ENCODE measurements at regions not wholly inside any gene's neighbourhood (a gene's known extent, or its start where the extent isn't known, plus 50 kb on each side); places are given as distances from the start of the nearest gene placed in this dataset.
"Not testable (repeated sequence)": the region's sequence is repeated elsewhere in the genome, so short reads cannot be mapped to it uniquely, and the experiment has no call there.

DNA sequence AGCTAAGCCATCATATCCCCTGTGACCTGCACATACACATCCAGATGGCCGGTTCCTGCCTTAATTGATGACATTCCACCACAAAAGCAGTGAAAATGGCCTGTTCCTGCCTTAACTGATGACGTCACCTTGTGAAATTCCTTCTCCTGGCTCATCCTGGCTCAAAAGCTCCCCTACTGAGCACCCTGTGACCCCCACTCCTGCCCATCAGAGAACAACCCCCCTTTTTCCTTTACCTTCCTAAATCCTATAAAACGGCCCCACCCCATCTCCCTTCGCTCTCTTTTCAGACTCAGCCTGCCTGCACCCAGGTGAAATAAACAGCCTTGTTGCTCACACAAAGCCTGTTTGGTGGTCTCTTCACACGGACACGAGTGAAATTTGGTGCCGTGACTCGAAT lies 543.8 kb upstream of the HTR2C start:
- H3K36me3 Mint-ChIP-seq (ENCODE audit: insufficient read depth, unreplicated experiment); CTCF ChIA-PET; DNase-seq (ENCODE audit: unreplicated experiment); H3K4me3 Mint-ChIP-seq (ENCODE audit: unreplicated experiment); H3K4me1 Mint-ChIP-seq (ENCODE audit: insufficient read depth, unreplicated experiment); POLR2A ChIA-PET; BruUV-seq (replicated peaks); intact Hi-C loops (cut with micrococcal nuclease); H3K9me3 Mint-ChIP-seq (ENCODE audit: unreplicated experiment); H3K27ac Mint-ChIP-seq (ENCODE audit: low read depth, unreplicated experiment); H3K27me3 Mint-ChIP-seq (ENCODE audit: insufficient read depth, unreplicated experiment): not testable (repeated sequence)

DNA sequence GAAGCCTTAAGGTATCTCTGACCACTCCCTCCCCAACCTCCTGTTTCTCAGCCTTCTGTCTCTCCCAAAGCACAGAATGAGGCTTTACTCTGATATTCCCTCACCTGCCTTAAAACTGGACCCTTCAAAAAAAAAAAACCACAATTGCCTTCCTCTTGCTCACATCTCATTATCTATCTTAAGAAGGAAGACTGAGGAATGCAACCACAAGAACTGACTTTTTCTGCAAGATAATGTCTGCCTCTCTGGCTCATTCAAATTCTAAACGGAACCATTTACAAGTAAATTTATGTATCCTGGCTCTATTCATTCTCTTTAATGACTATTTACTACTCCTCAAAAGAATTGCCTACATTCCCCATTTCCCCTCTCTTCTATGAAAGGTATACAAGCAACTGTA lies 545.5 kb upstream of the HTR2C start:
- intact Hi-C loops (cut with micrococcal nuclease) = no loop called here
- H3K4me1 Mint-ChIP-seq (ENCODE audit: insufficient read depth, unreplicated experiment) = no peaks in the 10 kb centered on the region
- BruUV-seq (replicated peaks) = no TSS peak
- no peak for DNase-seq (ENCODE audit: unreplicated experiment)
- TF ChIP-seq, protein P1, sequence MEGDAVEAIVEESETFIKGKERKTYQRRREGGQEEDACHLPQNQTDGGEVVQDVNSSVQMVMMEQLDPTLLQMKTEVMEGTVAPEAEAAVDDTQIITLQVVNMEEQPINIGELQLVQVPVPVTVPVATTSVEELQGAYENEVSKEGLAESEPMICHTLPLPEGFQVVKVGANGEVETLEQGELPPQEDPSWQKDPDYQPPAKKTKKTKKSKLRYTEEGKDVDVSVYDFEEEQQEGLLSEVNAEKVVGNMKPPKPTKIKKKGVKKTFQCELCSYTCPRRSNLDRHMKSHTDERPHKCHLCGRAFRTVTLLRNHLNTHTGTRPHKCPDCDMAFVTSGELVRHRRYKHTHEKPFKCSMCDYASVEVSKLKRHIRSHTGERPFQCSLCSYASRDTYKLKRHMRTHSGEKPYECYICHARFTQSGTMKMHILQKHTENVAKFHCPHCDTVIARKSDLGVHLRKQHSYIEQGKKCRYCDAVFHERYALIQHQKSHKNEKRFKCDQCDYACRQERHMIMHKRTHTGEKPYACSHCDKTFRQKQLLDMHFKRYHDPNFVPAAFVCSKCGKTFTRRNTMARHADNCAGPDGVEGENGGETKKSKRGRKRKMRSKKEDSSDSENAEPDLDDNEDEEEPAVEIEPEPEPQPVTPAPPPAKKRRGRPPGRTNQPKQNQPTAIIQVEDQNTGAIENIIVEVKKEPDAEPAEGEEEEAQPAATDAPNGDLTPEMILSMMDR (IDR thresholded peaks at IDR 0.05; ENCODE audit: unreplicated experiment) = no peak
- no peaks in the 10 kb centered on the region for H3K9me3 Mint-ChIP-seq (ENCODE audit: unreplicated experiment)
- H3K4me3 Mint-ChIP-seq (ENCODE audit: unreplicated experiment) = no peak overlapping the region
- ChIA-PET POLR2A (no interaction called here), CTCF (no interaction called here)
- H3K27ac Mint-ChIP-seq (ENCODE audit: low read depth, unreplicated experiment) = no peak overlapping the region
- no peaks in the 10 kb centered on the region for H3K36me3 Mint-ChIP-seq (ENCODE audit: insufficient read depth, unreplicated experiment)
- peaks cover 6% of the 10 kb centered on the region for H3K27me3 Mint-ChIP-seq (ENCODE audit: insufficient read depth, unreplicated experiment)

- CTCF ChIA-PET = no interaction called here
- POLR2A ChIA-PET = interaction anchor here (0.5 to 0.6 kb wide), 2 partner anchors 13 to 915 kb away, joined by 3 read pairs; no protein-coding TSS in a partner anchor
- H3K27ac Mint-ChIP-seq (ENCODE audit: low read depth, unreplicated experiment) = no peak overlapping the region
- H3K9me3 Mint-ChIP-seq (ENCODE audit: unreplicated experiment) = no peaks in the 10 kb centered on the region
- no peaks in the 10 kb centered on the region for H3K36me3 Mint-ChIP-seq (ENCODE audit: insufficient read depth, unreplicated experiment)
- H3K4me1 Mint-ChIP-seq (ENCODE audit: insufficient read depth, unreplicated experiment) = no peaks in the 10 kb centered on the region
- TF ChIP-seq, protein P1 (IDR thresholded peaks at IDR 0.05; ENCODE audit: unreplicated experiment) = no peak
- BruUV-seq (replicated peaks) = no TSS peak
- intact Hi-C loops (cut with micrococcal nuclease) = no loop called here
- no peak overlapping the region for H3K4me3 Mint-ChIP-seq (ENCODE audit: unreplicated experiment)
- H3K27me3 Mint-ChIP-seq (ENCODE audit: insufficient read depth, unreplicated experiment) = peaks cover 14% of the 10 kb centered on the region
- no peak for DNase-seq (ENCODE audit: unreplicated experiment)
These were observed 546.4 kb upstream of the HTR2C start for GRCh38 chrX:114037515-114037914.

GRCh38 chrX:114028907-114029662 lies 554.8 kb upstream of the HTR2C start:
- ChIA-PET CTCF (interaction anchor here (0.6 kb wide), 1 partner anchor 37 kb away, joined by 5 read pairs; no protein-coding TSS in a partner anchor), POLR2A (no interaction called here)
- BruUV-seq (replicated peaks) = no TSS peak
- no peak overlapping the region for H3K27ac Mint-ChIP-seq (ENCODE audit: low read depth, unreplicated experiment)
- H3K27me3 Mint-ChIP-seq (ENCODE audit: insufficient read depth, unreplicated experiment) = peaks cover 59% of the 10 kb centered on the region
- H3K4me3 Mint-ChIP-seq (ENCODE audit: unreplicated experiment) = no peak overlapping the region
- H3K4me1 Mint-ChIP-seq (ENCODE audit: insufficient read depth, unreplicated experiment) = no peaks in the 10 kb centered on the region
- TF ChIP-seq, protein P1 (IDR thresholded peaks at IDR 0.05; ENCODE audit: unreplicated experiment) = no peak
- no peak for DNase-seq (ENCODE audit: unreplicated experiment)
- no peaks in the 10 kb centered on the region for H3K36me3 Mint-ChIP-seq (ENCODE audit: insufficient read depth, unreplicated experiment)
- intact Hi-C loops (cut with micrococcal nuclease) = no loop called here
- no peaks in the 10 kb centered on the region for H3K9me3 Mint-ChIP-seq (ENCODE audit: unreplicated experiment)
